SU-DHL-6 (cell line): ENCODE measurements at regions not wholly inside any gene's neighbourhood (a gene's known extent, or its start where the extent isn't known, plus 50 kb on each side); places are given as distances from the start of the nearest gene placed in this dataset.

ENCODE experiments used
- CTCF ChIP-seq: fragments of 200-600 bp; sonication (generic); IDR thresholded peaks from one replicate; pipeline ENCODE4 v1.5.1; 2017; ENCODE audit warnings: antibody characterized with exemption, mild to moderate bottlenecking, low read length, moderate library complexity; ENCODE audit not compliant: insufficient read depth, poor library complexity, severe bottlenecking
- EZH2phosphoT487 ChIP-seq: fragments of 200-600 bp; sonication (generic), shearing (Covaris generic); conservative IDR thresholded peaks from 2 replicates; pipeline ENCODE4 v1.6.1; 2018; ENCODE audit warnings: mild to moderate bottlenecking, antibody characterized with exemption, low read length, moderate library complexity, mixed read lengths

GRCh38 chr18:45249246-45249661, 366.0 kb upstream of the SLC14A2 start:
- TF ChIP-seq CTCF (no peak), EZH2phosphoT487 (no peak)
